ENCODE measurements at regions not wholly inside any gene's neighbourhood (a gene's known extent, or its start where the extent isn't known, plus 50 kb on each side); places are given as distances from the start of the nearest gene placed in this dataset.

- DNase-seq (ENCODE audit: low read depth, low spot score), result no peak
Observed at GRCh38 chr4:151894246-151894645, 133.4 kb upstream of the GATB start.

DNA sequence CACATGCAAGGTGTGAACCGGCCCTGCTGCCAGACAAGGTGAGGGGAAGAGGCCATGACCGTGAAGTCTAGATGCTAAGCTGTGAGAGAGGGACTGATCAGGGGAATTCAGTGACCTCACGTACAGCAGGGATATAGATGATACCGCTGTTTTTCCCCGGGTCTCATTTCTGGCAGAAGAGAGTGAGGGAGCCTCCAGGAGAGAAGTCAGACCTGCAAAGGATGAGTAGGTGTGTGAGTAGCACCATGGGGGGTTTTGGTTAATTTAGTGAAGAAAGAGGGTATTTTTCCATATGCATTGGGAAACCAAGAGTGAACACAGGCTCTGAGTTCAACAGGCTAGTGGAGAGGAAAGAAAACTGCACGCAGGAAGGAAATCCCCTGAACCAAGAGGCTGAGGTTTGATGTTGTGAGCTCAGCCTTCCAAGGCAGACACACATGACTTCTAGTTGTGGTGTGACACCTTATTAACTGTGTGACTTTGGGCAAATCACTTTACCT lies 127.6 kb upstream of the GATB start:
- no peak for DNase-seq (ENCODE audit: low read depth, low spot score)

DNA sequence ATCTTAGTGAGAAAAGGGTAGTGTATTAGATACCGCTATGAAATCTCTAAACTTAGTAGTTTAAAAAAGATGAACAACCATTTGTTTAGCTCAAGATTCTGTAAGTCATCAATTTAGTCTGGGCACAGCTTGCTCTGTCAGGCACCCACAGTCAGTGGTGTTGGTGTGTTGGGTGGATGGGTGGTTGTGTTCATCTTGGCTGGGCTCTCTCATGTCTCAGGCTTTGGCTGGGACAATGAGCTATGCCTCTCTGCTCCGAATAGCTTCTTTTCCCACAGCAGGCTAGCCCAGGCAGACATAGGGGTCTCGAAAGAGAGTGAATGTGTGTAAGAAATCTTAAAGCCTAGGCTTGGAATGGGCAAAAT lies 127.0 kb upstream of the GATB start:
- DNase-seq (ENCODE audit: low read depth, low spot score), result no peak

DNA sequence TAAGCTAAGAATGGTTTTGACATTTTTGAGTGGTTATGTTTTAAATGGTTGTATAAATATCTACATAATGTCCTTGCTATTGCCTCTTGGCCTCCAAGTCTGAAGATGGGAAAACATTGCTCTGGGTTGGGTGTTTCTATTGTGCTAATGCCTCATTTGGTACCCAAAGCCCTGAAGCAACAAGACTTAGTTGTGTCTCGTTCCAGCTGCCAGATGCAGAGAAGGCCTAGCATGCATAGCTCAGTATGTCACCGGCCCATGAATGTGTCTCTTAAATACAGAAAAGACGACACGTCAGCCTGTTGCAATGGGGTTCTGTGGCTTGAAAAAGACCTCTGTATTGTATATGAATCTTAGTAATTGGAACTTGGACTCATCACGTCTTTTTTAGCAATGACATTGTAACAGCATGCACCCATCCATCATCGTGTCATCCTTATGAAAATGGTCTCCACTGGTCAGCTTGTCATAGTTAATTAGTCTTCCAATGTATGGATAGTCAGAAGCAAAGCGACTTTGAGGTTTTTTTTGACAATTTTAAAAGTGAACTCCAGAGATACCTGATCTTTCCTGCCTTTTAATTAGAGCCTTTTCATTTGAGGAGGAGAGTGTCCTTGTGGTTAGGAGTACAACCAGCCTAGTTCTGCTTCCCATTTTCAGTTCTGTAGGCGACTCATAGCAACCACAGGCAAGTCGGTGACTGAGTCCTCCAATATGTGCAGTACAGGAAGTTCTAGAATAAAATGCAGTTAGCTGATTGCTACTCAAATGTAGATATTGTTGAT lies 126.4 kb upstream of the GATB start:
- no peak for DNase-seq (ENCODE audit: low read depth, low spot score)

DNA sequence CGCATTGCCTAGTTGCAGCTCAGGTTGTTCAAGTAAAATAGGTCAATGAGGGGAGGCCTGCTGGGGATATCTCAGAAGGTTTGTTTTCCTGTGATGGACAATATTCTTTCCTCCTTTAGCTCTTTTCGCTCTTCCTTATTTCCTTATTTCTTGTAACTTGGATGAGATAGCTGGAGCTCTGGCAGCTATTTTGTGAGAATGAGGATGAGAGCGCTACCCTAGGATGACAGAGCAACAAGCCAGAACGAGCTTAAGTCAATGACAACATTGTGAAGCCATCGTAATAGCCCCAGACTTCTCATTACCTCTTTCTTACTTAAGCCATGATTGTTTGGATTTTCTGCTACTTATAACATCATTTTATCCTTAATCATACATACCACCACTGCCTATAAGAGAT lies 124.3 kb upstream of the GATB start:
- no peak for DNase-seq (ENCODE audit: low read depth, low spot score)

GRCh38 chr4:151883747-151884146 lies 122.9 kb upstream of the GATB start:
- DNase-seq (ENCODE audit: low read depth, low spot score), result no peak

GRCh38 chr4:151882072-151882803 lies 121.4 kb upstream of the GATB start:
- DNase-seq (ENCODE audit: low read depth, low spot score), result no peak

- DNase-seq (ENCODE audit: low read depth, low spot score), result no peak
Observed at GRCh38 chr4:151879705-151880445, 119.1 kb upstream of the GATB start.

- DNase-seq (ENCODE audit: low read depth, low spot score), result no peak
Observed at GRCh38 chr4:151876381-151876988, 115.7 kb upstream of the GATB start.

- no peak for DNase-seq (ENCODE audit: low read depth, low spot score)
Observed at GRCh38 chr4:151874328-151874727, 113.5 kb upstream of the GATB start.

GRCh38 chr4:151866592-151866918 lies 105.7 kb upstream of the GATB start:
- DNase-seq (ENCODE audit: low read depth, low spot score), result no peak

DNA sequence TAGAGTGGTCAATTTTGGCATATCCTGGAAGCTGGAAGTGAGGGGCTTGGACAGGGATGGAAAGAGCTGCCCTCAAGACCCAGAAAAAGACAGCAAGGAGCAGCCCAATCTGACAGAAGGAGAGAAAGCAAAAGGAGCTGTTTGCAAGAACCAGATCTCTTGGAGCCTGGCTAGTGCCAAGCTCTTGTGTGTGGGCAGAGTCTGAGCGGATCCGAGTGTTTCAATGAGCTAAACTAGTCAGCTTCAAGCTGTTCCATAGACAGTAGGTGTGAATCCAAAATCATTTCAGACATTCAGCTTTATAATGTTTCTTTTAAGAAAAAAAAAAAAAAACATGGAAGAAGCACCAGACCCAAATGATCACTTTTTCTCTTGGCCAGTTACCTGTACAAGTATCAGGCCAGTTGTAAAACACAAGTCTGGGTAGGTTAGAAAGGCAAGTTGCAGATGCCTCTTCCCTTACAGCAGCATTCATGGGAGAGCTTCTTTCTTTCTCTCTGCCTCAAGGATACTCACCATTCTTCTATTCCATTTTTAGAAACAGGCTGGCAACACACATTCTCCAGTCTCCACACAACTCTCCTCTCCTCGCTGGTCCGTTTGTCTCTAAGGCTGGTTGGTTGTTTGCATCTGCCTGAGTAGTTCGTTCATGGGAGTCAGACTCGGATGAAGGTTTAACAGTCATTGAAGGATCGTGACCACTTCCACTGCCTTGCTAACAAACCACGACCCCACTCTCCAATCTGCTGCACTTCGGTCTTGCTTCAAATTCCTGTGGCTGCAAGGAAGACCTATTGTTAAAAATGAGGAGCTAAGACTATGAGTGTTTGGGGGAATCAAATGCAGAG lies 105.2 kb upstream of the GATB start:
- no peak for DNase-seq (ENCODE audit: low read depth, low spot score)

DNA sequence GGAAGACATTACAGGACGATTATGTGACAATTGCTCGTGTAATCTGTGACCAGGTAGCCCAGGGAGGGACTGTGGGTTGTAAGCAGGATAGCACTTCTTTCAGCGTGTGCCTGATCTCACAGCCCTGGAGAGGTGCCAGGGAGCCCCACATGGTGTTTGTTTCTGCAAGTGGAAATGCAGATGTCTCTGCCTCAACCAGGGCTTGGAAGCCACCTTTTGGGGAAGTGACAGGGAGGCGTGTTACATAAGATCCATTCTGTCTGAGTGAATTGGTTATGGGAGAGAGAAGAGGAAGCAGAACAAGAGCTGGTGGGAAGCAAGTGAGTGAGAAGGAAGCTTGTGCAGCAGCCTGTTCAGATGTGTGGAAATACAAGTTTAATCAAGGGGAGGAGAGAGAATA lies 104.5 kb upstream of the GATB start:
- no peak for DNase-seq (ENCODE audit: low read depth, low spot score)

DNA sequence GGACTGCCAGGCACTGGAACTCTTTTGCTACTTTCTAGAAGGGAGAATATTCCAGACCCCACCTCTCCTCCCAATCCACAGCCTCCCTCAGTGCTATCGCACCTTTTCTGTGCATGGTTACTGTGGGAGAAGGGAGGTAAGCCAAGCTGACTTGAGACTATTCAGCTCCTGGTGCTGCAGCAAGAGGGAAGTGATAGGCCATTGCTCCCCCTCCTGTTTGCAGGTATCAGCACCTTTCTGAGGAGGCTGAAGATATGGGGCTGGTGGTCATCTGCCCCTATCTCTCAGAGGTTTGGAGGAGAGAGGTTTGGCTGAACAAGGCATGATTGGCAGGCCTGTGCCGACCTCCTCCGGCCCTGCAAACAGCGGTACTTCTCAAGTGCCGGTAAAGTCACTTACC lies 103.3 kb upstream of the GATB start:
- DNase-seq (ENCODE audit: low read depth, low spot score), result no peak

- no peak for DNase-seq (ENCODE audit: low read depth, low spot score)
Observed at GRCh38 chr4:151862766-151863165, 102.0 kb upstream of the GATB start.

GRCh38 chr4:151860561-151861093 lies 99.8 kb upstream of the GATB start:
- no peak for DNase-seq (ENCODE audit: low read depth, low spot score)

DNA sequence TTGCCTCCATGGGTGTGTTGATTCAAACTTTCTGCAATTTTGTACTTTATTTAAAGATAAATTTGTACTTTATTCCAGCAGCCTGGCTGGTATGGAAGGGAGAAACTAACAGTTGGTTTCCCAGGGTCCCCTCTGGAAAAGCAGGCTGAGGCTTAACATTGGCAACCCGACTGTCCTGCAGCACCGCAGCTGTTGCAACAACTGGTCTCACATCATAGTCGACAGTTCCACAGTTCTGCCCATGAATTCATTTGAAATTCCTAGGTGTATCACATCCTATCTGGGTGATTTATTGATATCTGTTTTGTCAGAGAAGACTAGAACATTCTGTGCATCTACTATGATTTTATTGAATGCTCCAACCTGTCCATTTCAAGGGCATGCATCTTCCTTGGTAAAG lies 98.8 kb upstream of the GATB start:
- no peak for DNase-seq (ENCODE audit: low read depth, low spot score)

DNA sequence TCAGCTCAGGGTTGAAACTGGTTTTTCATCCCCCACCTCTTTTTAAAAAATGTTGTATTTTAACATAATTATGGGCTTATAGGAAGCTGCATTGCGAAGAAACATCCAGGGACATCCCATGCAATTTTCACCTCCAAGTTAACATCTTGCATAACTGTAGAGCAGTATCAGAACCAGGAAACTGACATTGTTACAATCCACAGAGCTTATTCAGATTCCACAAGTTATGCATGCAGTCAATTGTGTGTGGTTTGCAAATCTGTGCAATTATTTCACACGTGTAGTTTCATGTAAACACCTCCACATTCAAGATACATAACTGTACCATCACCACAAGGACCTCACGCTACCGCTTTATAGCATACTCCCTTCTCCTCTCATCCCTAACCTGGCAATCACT lies 97.5 kb upstream of the GATB start:
- DNase-seq (ENCODE audit: low read depth, low spot score), result no peak

DNA sequence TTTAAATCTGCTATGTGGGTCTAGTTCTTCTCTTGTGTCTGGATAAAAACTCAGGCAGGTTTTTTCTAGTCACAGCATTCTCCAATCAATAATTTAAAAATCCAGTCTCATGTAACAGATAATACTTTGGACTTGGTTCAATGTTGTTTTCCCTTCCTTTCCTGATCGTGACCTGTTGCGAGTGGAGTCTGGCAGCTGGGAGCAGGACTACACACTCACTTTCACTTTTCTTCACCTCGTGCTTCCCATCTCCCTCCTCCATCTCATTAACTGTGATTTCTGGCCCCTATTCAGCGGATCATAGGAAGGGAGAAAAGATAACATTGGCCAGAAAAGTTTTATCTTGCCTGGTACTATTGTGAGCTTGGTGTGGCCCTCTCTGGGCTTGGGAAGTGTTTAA lies 96.6 kb upstream of the GATB start:
- DNase-seq (ENCODE audit: low read depth, low spot score), result no peak

DNA sequence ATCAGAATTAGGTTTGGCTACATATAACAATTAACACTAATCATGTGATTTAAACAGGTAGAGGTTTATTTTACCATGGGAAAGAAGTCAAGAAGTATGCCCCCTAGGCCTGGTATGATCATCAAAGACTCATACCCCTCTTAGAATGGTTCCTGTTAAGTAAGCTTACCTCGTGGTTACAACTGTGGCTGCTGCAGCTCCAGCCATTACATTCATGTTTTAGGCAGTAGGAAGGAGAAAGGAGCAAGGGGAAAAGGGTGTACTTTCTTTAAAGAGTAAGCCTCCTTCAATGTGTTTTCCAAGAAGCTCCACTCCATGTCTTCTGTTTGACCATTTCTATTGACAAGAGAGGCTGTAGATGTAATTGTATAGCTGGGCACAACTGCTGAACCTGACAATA lies 94.9 kb upstream of the GATB start:
- DNase-seq (ENCODE audit: low read depth, low spot score), result no peak

GRCh38 chr4:151854731-151855130 lies 93.9 kb upstream of the GATB start:
- no peak for DNase-seq (ENCODE audit: low read depth, low spot score)

Measured in activated CD4-positive, CD25-positive, alpha-beta regulatory T cell treated with anti-CD3 and anti-CD28 coated beads, Interleukin-2, amount 50 U/mL, for 16 hours (primary cell).